CD4-positive, alpha-beta T cell treated with Interleukin-6 at 100 ng/mL for 8 hours (primary cell): ENCODE measurements at regions not wholly inside any gene's neighbourhood (a gene's known extent, or its start where the extent isn't known, plus 50 kb on each side); places are given as distances from the start of the nearest gene placed in this dataset.

ENCODE experiments used
- DNase-seq: peaks from one replicate; pipeline ENCODE4 v3.0.0-alpha.2; 2020; ENCODE audit warnings: mixed read lengths, low spot score

DNA sequence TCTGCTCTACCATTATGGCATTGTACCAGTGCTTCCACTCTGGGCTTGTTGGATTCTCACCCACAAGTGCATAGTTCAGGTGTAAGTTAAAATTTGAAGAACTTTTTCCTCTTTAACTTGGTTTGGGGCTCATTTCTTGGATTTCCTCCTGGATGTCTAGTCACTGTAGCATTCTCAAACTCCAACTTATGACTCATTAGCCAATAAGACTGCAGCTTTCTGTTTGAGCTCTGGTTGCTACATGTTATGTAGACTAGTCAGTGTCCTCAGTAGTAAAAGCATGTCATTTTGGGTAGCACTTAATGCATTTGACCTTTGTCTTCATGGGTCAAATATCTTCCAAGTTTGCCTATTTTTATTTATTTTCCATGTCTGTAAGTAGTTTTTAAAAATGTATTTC lies 790.8 kb downstream of the BRINP1 start:
- DNase-seq = no peak

DNA sequence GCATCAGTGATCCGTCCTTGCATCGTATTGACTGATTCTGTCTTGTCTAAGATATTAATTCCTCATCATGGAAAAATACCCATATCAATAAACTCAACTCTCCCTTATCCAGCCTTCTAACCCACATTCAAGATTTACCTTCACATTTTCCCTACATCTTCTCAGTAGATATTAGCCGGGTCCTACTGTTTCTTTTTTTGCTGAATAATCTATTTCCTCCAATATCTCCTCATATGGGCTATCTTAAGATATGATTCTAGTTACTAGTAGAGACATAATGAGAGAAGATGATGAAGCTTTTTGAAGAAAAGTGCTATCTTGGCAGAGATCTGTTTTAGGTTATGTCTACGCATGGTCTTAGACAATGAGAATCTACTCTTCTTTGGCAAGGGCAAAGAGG lies 785.8 kb downstream of the BRINP1 start:
- no peak for DNase-seq

DNA sequence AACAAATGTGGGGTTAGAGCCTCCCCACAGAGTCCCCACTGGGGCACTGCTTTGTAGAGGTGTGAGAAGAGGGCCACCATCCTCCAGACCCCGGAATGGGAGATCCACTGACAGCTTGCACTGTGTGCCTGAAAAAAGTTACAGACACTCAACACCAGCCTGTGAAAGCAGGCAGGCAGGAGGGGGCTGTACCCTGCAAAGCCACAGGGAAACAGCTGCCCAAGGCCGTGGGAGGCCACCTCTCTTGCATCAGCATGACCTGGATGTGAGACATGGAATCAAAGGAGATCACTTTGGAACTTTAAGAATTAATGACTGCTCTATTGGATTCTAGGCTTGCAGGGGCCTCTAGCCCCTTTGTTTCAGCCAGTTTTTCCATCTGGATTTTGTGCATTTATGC lies 782.3 kb downstream of the BRINP1 start:
- DNase-seq = no peak

DNA sequence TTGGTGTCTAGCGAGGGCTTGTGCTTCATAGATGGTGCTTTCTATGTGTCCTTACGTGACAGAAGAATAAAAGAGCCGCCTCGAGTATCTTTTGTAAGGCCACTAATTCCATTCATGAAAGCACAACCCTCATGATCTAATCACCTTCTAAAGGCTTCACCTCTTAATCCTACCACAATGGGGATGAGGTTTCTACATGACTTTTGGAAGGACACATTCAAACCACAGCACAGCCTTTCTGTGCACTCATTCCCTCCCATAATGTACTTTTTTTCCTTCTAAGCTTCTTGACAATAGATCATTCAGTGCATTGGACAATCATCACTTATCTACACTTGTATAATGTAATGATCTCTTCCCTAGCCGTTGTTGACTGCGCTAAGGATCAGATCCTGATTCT lies 774.8 kb downstream of the BRINP1 start:
- DNase-seq = no peak

DNA sequence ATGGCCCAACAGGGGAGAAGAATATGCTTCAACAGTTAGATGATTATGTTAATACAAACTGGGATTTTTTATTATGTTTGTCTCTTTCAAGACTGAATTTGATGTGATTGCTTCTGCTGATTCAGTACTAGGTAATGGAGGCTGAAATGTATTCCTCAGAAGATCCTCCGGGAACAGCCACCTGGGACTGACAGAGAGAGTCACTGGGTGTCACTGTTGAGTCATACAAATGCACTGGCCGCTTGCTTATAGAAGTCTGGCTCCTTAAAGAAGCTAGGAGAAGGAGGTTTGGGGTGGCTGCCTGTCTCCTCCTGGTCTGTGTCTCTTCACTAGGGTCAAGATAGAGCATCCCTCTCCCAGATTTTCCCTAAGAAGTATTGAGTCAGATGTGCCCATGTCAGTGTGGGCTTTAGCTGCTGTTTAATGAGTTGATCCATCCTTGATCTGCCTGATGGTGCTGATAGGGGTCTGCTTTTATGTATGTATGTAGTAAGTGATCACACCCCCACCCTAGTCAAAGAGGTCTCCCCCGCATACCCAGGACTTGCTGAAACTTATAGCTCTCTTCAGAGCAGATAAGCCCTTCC lies 773.4 kb downstream of the BRINP1 start:
- DNase-seq = no peak

DNA sequence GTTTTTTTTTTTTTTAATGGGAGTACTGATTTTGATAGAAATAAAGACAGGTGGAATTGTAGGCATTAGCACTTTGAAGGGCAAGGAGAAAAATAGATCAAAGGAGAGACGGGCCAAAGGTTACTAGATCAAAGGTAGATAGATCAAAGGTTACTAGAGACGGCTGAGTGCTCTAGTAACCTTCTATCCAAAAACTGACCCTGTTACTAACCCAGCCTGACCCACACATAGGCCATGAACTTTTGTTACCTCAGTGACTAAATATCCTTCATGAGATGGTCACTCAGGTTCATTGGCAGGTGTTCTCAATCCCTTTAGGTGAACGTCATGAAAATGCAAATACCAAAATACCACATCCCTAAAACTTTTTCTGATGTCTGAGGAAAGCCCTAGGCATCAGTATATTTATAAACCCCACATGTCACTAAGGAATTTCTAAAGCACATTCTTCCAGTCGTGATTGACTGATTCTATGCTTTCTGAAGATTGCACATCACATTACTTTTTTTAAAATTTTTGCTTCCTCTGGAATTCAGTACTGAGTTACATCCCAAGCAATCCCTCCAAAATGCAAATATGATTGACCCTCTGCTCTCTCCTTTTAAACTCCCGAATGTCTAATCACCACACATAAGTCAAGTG lies 772.7 kb downstream of the BRINP1 start:
- DNase-seq = no peak

DNA sequence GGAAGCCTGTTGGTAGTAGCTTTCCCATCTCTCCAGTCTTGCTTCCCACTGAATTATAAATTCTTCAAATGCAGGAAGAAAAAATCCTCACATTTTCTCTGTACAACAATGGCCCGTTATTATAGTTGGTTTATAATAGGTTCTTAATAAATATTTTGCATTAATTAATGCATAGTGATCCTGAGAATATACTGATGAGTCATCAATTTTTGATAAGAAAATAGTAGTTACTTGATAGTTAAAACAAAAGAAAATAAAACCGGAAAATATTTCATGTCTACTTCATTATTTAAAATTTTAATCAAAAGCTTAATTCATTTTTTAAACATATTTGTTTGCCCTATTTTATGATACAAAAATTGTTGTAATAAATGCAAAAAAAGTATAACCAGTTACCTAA lies 762.6 kb downstream of the BRINP1 start:
- no peak for DNase-seq

DNA sequence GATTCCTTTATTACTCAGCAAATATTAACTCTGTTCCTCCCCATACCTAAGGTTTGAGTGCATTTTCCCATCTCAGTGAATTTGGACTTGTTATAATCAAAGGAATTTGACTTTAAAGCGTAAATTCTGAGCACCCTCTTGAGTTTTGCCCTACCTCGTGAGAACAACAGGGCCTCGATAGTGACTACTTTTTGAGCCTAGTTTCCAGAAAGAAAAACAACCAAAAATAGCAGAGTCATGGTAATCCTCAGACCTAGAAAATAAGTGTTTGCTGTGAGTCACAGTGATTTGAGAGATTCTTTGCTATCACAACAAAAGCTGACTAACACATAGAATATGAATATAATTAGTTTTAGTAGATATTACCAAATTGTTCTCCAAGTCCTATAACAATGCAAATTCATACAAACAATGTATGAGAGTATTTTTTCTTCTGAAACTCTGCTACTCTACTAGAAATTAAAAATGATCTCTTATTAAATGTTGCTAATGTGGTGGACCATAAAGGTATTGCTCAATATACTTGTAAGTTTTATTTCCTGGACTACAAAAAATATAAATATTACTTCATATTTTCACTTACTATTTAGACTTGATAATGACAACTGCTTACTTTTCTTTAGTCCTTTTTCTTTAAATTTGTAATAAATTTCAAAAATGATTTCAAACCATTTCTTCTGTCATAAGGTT lies 759.7 kb downstream of the BRINP1 start:
- DNase-seq = no peak

DNA sequence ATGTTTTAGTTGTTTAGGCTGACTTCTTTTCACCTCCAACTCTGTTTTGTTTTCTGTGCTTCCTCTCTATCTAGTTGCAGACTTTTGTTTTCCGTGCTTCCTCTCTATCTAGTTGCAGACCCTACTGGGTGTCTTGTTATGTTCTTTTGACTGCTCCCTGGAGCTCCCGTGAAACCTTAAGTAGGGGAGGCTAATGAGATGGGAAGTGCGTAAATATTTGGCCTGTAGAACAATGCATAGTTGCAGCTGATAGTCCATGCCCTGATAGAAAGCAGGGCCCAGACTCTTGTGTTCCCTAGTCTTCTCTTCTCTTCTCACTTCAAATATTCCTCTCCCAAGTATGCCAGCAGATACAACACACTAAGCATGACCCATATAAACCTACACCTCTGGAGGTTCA lies 757.0 kb downstream of the BRINP1 start:
- no peak for DNase-seq

DNA sequence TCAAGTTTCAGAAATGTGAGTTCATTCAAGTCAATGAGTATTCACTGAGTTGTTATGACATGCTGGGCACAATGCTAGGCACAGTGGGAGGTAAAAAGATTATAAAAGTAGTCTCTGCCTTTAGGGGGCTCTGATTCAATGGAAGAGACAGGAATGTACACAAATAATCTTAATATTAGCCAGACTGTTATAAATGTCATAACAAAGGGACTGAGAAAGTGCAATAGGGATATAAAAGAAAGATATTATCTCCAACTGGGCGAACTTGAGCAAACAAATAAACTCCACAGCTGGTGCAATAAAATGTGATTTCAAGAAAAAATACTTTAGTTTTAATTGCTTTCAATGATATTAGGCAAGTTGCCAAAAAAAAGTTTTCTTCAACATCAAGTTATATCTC lies 755.2 kb downstream of the BRINP1 start:
- DNase-seq = no peak

DNA sequence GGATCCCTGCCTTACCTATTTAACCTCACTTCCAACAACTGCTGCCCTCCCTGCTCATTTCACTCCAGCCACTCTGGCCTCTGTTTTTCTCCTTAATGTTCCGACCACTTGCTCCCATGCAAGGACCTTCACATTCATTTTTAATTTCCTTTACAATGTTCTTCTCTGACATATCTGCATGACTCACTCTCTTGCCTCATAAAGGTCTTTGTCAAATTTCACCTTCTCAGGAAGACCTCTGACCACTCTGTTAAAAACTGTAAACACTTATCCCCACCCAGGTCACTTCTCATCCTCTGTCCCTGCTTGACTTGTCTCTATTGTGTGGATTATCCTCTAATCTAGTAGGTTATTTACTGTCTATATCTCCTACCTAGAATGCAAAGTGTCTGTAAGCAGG lies 751.2 kb downstream of the BRINP1 start:
- no peak for DNase-seq

DNA sequence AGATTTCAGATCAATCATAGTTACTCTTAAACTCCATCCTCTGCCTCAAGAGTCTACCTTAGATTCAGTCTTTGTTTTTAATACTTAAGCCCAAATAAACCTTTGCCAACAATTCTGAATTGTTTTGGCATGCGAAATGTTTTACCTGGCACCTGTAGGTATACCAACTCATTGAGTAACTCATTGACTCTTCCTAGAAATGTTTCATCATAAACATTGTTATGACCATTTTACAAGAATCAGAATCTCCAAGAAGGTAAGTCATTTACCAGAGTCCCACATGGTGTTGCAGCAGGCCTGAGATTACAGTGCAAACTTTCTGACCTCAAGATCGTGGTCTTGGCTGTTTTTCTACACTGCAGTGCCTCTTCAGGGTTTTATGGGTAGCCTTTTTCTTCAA lies 750.4 kb downstream of the BRINP1 start:
- DNase-seq = no peak

DNA sequence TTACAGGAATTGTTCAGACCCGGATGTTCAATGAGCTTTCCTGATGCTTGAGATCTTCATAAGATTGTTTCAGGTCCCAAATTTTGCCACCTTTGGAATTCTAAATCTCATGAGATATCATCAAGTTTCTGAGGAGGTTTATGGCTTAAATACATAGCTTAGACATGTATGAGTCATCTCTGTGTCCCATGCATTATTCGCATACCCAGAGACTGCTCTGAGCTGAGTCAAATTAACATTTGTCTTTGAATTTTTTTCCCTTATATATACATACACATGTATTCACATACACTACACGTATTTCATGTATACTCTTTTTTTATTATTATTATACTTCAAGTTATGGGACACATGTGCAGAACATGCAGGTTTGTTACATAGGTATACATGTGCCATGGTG lies 744.6 kb downstream of the BRINP1 start:
- no peak for DNase-seq

DNA sequence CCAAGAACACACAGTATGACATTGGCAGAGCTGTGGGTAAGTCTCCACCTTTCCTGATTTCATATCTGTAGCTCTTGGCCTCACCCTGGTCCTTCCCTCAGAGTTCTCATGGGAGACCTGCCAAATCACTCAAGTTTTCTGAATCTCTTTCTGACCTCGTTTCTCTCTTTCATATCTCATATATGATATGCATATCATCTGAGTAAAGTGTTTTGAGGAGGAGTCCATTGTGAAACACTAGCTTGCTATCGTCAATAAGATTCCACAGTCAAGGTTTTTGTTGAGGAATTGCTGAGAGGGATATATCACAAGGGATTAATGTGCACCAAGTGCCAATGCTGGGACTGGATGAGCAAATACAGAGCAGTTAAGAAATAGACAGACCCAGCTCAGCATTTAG lies 739.2 kb downstream of the BRINP1 start:
- no peak for DNase-seq

DNA sequence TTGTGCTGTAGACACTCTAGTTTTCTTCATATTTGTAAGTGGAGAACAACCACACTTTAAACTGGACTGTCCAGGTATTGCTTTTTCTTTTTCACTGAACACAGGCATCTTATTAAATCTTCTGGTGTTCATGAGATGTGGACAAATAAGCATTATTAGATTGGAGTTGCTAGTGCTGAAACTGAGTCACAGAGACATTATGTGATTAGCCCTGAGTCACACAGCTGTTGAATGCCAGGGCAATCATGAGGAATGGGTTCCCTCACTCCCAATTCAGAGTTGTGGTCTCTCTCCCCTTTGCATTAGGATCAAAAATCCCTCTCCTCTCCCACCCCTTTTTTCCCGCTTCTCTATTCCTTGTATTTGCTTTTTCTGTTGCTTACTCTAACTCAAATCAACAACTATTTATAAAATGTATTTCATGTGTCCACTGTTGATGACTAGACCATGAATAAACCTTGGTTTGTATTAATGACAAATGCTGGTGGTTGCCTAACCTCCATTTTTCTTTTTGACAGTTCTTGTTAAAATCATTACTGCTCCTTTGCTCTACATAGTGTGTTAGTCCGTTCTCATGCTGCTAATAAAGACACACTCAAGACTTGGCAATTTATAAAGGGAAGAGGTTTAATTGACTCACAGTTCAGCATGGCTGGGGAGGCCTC lies 738.2 kb downstream of the BRINP1 start:
- DNase-seq = no peak

DNA sequence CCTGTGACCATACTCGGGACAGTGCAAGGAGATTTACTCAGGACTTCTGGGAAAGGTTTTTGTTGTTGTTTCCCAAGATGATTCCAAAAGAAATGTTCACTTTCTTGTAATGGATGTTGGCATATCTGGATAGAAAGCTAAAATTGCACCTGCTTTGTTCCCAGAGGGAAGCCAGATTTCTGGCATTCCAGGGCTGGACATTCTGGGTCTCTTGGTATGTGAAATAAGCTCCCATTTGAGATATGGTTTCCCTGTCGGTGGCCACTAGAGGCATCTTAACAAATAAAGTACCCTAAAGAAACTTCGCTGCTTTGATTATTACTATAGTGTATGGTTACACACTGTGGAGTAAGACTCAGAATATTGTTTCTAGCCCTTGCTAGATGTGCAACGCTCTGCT lies 737.3 kb downstream of the BRINP1 start:
- DNase-seq = no peak

DNA sequence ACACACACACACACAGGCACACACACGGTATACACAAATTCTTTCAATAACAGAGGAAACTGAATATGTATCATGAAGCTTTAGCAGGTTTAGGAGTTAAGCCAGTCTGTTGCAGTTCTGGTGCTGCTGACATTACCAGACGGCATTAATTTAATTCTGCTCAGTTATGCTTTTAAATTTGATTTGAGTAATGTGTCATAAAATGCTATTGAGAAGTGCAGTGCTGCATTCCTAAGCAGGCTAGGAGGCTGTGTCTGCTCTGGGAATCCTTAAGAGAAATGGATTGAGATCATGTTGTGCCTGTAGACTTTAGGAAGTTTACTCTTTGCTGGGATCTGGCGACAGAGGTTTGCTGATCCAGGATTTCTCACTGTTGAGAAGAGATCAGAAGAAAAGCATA lies 733.8 kb downstream of the BRINP1 start:
- no peak for DNase-seq

DNA sequence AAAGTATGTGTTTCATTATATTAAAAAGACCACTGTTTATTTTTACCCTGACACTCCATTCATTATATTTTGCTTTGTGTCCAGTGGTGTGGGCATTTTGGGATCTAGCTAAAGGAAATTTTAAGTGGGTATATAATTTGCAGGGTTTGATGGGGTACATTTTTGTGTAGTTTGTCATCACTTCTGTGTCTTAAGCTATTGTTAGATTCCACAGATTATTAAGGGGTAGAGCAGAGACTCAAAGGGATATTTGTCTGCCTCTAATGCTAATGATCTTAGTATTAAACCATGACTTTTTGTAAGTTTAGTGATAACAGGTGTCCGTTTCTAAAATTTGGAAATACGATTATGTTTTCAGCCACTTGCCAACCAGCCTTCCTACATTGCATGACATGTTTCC lies 731.6 kb downstream of the BRINP1 start:
- DNase-seq = no peak

DNA sequence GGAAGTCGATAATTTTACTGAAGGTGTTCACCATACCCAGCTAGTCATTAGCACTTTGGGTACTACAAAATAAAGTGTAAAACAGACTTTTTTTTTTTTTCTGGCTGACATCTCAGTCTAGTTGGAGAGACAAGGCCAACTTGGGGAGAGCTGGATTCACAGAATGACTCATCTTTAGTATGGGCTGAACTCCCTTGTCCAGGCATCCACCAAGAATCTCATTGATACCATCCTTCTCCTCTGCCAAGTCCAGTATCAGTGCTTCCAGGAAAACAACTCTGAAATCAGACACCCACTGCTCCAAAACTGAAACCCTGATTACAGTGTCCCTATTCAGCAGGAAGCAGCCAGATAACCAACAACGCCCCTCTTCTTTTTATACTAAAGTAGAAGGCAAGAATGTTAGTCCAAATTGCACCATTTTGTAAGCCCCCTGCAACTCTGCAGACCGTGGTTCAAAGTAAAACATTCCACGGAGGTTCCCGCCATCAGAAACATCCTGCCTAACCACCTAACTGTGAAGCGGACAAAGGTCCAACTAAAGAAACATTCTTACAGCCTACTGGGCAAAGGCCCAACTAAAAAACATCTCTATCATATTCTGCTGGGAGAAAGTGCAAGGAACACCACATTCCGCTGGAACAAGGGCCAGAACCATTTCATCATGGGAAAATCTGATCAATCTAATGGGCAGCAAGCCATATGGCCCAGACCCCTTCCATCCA lies 728.2 kb downstream of the BRINP1 start:
- no peak for DNase-seq

DNA sequence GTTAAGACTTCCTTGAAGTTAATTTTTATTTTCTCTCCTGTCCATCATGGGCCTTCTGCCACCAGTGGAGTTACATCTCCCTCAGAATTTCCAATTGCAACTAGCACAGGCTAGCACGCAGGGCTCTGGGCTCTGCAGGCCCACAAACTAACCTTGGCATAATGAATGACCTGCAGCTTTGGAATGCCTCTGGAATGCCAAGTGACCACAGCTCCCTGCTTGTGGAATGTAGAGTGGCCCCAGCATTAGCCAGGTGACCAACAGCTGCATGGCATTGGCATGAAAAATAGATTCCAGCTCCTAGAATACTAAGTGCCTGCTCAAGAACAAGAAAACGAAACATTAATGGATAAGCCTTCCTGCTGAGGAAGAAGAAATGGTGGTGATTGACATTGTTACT lies 726.1 kb downstream of the BRINP1 start:
- DNase-seq = no peak

DNA sequence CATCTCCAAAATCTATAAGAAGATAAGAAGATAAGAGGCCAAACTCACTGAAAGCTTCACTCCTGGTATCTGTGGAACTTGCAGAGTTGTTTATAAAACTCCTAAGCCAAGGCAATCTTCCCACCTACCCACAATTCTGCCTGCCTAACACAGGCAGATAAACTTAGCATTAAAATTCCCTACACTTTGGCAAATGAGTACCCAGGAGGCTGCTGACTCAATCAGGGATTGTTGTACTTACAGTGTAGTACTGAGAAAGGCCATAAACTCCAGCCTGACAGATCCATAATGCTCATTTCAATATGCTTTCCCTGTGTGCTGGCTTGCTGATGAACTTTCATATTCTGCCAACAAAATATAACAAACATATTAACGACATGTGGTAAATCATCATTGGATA lies 725.2 kb downstream of the BRINP1 start:
- DNase-seq = no peak

DNA sequence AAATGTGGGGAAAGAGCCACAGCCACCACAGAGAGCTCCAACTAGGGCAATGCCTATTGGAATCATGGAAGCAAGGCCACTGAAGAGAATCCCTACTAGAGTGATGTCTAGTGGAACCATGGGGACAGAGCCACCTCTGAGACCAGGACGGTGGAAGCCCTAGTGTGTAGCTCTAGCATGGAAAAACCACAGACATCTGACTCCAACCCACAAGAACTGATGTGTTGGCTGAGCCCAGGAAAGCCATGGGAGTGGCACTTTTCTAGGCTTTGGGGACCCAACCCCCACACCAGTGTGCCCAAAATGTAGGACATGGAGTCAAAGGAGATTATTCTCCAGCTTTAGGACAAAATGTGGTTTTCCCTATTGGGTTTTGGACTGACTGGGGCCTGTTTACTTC lies 721.9 kb downstream of the BRINP1 start:
- DNase-seq = no peak

DNA sequence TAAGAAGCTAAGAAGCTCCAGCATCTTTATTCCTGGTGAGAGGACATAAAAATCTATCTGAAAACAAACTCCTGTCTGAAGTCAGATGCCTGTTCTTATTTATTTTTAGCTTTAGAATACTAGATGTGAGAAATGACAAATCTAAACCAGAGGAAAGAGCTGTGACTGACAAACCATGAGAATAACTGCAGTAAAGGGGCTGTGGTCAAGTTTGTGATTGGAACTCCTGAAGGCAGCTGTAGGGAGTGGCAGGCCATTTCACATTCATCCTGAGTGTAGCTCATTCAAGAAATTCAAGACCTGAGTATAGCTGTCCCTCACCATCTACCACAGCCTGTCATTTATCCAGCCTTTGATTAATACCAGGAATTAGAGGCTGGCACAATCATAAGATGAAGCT lies 718.8 kb downstream of the BRINP1 start:
- no peak for DNase-seq
